GM23338 (cell line): ENCODE measurements at regions not wholly inside any gene's neighbourhood (a gene's known extent, or its start where the extent isn't known, plus 50 kb on each side); places are given as distances from the start of the nearest gene placed in this dataset.

Source experiments
- ATAC-seq: fragments of 200-7000 bp; cut with Tn5 transposase; 3 replicates; pipeline ENCODE4 v1.9.1; 2020
- DNase-seq: peaks from one replicate; pipeline ENCODE4 v3.0.0-alpha.2; 2015; ENCODE audit warnings: low spot score
- H2AFZ ChIP-seq: fragments of 200-600 bp; sonication (generic); 2 replicates; pipeline ENCODE4 v1.8.0; 2016; ENCODE audit warnings: antibody characterized with exemption, mild to moderate bottlenecking, moderate library complexity
- H3F3A ChIP-seq: fragments of 200-600 bp; sonication (generic); replicated peaks from 2 replicates; pipeline ENCODE4 v1.8.0; 2017; ENCODE audit warnings: antibody characterized with exemption, mixed run types, low read depth
- H3K27ac ChIP-seq: fragments of 200-600 bp; sonication (generic); 2 replicates; pipeline ENCODE4 v1.6.1; 2016; ENCODE audit warnings: low read depth
- H3K27me3 ChIP-seq: fragments of 200-600 bp; sonication (generic); 2 replicates; pipeline ENCODE4 v1.8.0; 2016; ENCODE audit warnings: mild to moderate bottlenecking, mixed run types, moderate library complexity; ENCODE audit not compliant: insufficient read depth
- H3K36me3 ChIP-seq: fragments of 200-600 bp; sonication (generic); 2 replicates; pipeline ENCODE4 v1.8.0; 2016; ENCODE audit warnings: mild to moderate bottlenecking; ENCODE audit not compliant: insufficient read depth
- H3K4me1 ChIP-seq: fragments of 200-600 bp; sonication (generic); 2 replicates; pipeline ENCODE4 v1.8.0; 2016; ENCODE audit warnings: mild to moderate bottlenecking, moderate library complexity; ENCODE audit not compliant: insufficient read depth
- H3K4me2 ChIP-seq: fragments of 200-600 bp; sonication (generic); 2 replicates; pipeline ENCODE4 v1.7.1; 2017; ENCODE audit warnings: mixed run types
- H3K4me3 ChIP-seq: fragments of 200-600 bp; sonication (generic); 2 replicates; pipeline ENCODE4 v1.6.1; 2016; ENCODE audit warnings: mixed run types
- H3K79me2 ChIP-seq: fragments of 200-600 bp; sonication (generic); replicated peaks from 2 replicates; pipeline ENCODE4 v1.8.0; 2017; ENCODE audit warnings: mild to moderate bottlenecking; ENCODE audit not compliant: insufficient read depth
- H3K9me2 ChIP-seq: fragments of 200-600 bp; sonication (generic); 2 replicates; pipeline ENCODE4 v1.8.0; 2017; ENCODE audit not compliant: insufficient read depth
- H4K20me1 ChIP-seq: fragments of 200-600 bp; sonication (generic); replicated peaks from 2 replicates; pipeline ENCODE4 v1.8.0; 2017; ENCODE audit warnings: mild to moderate bottlenecking; ENCODE audit not compliant: insufficient read depth
- H3K27ac Mint-ChIP-seq: 2 replicates; pipeline ENCODE4 v1.8.0; 2020; ENCODE audit warnings: inconsistent platforms, mild to moderate bottlenecking, moderate library complexity, mixed read lengths
- H3K27me3 Mint-ChIP-seq: 3 replicates; pipeline ENCODE4 v1.8.0; 2022; ENCODE audit warnings: low read depth, mild to moderate bottlenecking, moderate library complexity, mixed read lengths, inconsistent platforms; ENCODE audit not compliant: insufficient read depth, poor library complexity
- H3K36me3 Mint-ChIP-seq: 3 replicates; pipeline ENCODE4 v1.8.0; 2021; ENCODE audit warnings: low read depth, mild to moderate bottlenecking, inconsistent platforms, moderate library complexity, mixed read lengths
- H3K4me1 Mint-ChIP-seq: 3 replicates; pipeline ENCODE4 v1.8.0; 2020; ENCODE audit warnings: mild to moderate bottlenecking, inconsistent platforms, mixed read lengths
- H3K4me3 Mint-ChIP-seq: 3 replicates; pipeline ENCODE4 v1.8.0; 2021; ENCODE audit warnings: moderate library complexity, mild to moderate bottlenecking, inconsistent platforms, mixed read lengths
- H3K9me3 Mint-ChIP-seq: 3 replicates; pipeline ENCODE4 v1.8.0; 2020; ENCODE audit warnings: moderate library complexity, mild to moderate bottlenecking, inconsistent platforms, mixed read lengths
- CREB1 ChIP-seq: fragments of 250-450 bp; sonication (Bioruptor Pico); IDR thresholded peaks from 2 replicates; pipeline ENCODE4 v1.5.0; 2020; ENCODE audit warnings: low read depth, mild to moderate bottlenecking, moderate library complexity
- EZH2 ChIP-seq: fragments of 200-600 bp; sonication (generic); IDR thresholded peaks from one replicate; pipeline ENCODE4 v1.8.0; 2017; ENCODE audit warnings: antibody characterized with exemption, mild to moderate bottlenecking, low read depth; ENCODE audit not compliant: unreplicated experiment
- EZH2phosphoT487 ChIP-seq: fragments of 200-600 bp; sonication (generic); IDR thresholded peaks from one replicate; pipeline ENCODE4 v1.8.1; 2018; ENCODE audit warnings: antibody characterized with exemption; ENCODE audit not compliant: unreplicated experiment
- JUNB ChIP-seq: IDR thresholded peaks from one replicate; pipeline ENCODE4 v1.6.1; 2016; ENCODE audit warnings: antibody characterized with exemption; ENCODE audit not compliant: unreplicated experiment
- NANOG ChIP-seq: IDR thresholded peaks from 2 replicates; pipeline ENCODE4 v1.6.1; 2016; ENCODE audit warnings: antibody characterized with exemption, borderline replicate concordance
- POLR2AphosphoS5 ChIP-seq: IDR thresholded peaks from 2 replicates; pipeline ENCODE4 v1.6.1; 2016; ENCODE audit warnings: antibody characterized with exemption, low read depth
- STAT1 ChIP-seq: IDR thresholded peaks from one replicate; pipeline ENCODE4 v1.6.1; 2016; ENCODE audit warnings: antibody characterized with exemption; ENCODE audit not compliant: unreplicated experiment
- ZNF114 ChIP-seq: fragments of 250-450 bp; sonication (Bioruptor Pico); IDR thresholded peaks from 2 replicates; pipeline ENCODE4 v1.5.0; 2020; ENCODE audit warnings: mild to moderate bottlenecking, moderate library complexity
- ZNF331 ChIP-seq: fragments of 250-450 bp; sonication (Bioruptor Pico); IDR thresholded peaks from 2 replicates; pipeline ENCODE4 v1.5.0; 2020; ENCODE audit warnings: low read depth, mild to moderate bottlenecking, moderate library complexity
- TF ChIP-seq, protein P1 (sequence below): IDR thresholded peaks from one replicate; pipeline ENCODE4 v1.6.1; 2018; ENCODE audit warnings: antibody characterized with exemption; ENCODE audit not compliant: unreplicated experiment
- TF ChIP-seq, protein P2 (sequence below), 2 experiments: fragments of 200-600 bp in 1 of 2; sonication (generic) in 1 of 2; conservative IDR thresholded peaks; 2 replicates each; pipeline versions ENCODE4 v1.5.1 to v1.6.1; 2016 to 2017; ENCODE audit warnings: antibody characterized with exemption in 2 of 2, low read depth in 2 of 2, mild to moderate bottlenecking in 2 of 2, moderate library complexity in 1 of 2
- TF ChIP-seq, protein P3 (sequence below): IDR thresholded peaks from 2 replicates; pipeline ENCODE4 v1.6.1; 2016; ENCODE audit warnings: antibody characterized with exemption

DNA sequence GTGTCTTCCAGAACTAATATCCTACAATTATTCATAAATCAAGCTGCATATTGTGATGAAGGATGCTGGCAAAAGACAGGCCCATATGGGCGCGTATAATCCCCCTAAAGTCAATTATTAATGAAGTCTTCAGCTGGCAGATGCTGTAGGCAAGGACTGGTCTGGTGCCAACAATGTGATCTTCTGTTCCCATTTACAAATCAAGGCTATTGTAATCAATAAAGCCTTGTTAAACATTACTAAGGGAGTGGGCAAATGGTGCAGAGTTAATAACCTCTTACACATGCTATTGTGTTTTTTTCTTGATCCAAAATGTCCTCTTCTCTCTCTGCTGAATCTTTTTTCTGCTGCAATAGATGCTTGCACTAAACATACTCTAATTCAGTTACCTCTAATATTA is 119.0 kb downstream of the ALDH8A1 start (continued):
- TF ChIP-seq NANOG (no peak), ZNF331 (CRISPR knock-in tag) (no peak), JUNB (no peak), EZH2 (no peak), CREB1 (no peak), ZNF114 (CRISPR knock-in tag) (no peak), POLR2AphosphoS5 (no peak), EZH2phosphoT487 (no peak), STAT1 (no peak)
- TF ChIP-seq, protein P1, sequence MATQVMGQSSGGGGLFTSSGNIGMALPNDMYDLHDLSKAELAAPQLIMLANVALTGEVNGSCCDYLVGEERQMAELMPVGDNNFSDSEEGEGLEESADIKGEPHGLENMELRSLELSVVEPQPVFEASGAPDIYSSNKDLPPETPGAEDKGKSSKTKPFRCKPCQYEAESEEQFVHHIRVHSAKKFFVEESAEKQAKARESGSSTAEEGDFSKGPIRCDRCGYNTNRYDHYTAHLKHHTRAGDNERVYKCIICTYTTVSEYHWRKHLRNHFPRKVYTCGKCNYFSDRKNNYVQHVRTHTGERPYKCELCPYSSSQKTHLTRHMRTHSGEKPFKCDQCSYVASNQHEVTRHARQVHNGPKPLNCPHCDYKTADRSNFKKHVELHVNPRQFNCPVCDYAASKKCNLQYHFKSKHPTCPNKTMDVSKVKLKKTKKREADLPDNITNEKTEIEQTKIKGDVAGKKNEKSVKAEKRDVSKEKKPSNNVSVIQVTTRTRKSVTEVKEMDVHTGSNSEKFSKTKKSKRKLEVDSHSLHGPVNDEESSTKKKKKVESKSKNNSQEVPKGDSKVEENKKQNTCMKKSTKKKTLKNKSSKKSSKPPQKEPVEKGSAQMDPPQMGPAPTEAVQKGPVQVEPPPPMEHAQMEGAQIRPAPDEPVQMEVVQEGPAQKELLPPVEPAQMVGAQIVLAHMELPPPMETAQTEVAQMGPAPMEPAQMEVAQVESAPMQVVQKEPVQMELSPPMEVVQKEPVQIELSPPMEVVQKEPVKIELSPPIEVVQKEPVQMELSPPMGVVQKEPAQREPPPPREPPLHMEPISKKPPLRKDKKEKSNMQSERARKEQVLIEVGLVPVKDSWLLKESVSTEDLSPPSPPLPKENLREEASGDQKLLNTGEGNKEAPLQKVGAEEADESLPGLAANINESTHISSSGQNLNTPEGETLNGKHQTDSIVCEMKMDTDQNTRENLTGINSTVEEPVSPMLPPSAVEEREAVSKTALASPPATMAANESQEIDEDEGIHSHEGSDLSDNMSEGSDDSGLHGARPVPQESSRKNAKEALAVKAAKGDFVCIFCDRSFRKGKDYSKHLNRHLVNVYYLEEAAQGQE = no peak
- TF ChIP-seq, protein P2, sequence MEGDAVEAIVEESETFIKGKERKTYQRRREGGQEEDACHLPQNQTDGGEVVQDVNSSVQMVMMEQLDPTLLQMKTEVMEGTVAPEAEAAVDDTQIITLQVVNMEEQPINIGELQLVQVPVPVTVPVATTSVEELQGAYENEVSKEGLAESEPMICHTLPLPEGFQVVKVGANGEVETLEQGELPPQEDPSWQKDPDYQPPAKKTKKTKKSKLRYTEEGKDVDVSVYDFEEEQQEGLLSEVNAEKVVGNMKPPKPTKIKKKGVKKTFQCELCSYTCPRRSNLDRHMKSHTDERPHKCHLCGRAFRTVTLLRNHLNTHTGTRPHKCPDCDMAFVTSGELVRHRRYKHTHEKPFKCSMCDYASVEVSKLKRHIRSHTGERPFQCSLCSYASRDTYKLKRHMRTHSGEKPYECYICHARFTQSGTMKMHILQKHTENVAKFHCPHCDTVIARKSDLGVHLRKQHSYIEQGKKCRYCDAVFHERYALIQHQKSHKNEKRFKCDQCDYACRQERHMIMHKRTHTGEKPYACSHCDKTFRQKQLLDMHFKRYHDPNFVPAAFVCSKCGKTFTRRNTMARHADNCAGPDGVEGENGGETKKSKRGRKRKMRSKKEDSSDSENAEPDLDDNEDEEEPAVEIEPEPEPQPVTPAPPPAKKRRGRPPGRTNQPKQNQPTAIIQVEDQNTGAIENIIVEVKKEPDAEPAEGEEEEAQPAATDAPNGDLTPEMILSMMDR (conservative IDR thresholded peaks at IDR 0.05; ENCODE audit: low read depth in 2 of 2) = no peak
- TF ChIP-seq, protein P3, sequence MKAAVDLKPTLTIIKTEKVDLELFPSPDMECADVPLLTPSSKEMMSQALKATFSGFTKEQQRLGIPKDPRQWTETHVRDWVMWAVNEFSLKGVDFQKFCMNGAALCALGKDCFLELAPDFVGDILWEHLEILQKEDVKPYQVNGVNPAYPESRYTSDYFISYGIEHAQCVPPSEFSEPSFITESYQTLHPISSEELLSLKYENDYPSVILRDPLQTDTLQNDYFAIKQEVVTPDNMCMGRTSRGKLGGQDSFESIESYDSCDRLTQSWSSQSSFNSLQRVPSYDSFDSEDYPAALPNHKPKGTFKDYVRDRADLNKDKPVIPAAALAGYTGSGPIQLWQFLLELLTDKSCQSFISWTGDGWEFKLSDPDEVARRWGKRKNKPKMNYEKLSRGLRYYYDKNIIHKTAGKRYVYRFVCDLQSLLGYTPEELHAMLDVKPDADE = no peak

DNA sequence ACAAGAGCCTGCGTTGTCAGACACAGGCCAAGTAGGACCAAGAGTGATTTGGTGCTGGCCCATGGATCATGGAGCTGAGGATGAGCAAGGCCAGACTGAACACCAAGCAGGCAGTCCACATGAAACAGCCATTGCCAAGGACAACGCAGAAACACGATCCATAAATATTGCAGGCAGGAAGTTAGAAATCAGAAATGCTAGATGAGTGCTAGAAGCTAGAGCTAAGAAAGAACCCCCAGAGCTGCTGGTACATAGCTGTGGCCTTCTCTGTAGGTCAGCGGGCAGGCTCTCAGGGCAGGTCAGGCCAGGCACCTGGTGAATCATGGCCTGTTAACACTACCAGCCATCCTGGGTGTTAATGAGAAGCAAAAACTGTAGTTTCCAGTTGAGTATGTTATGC is 119.7 kb downstream of the ALDH8A1 start:
- no peak overlapping the region for H2AFZ ChIP-seq
- TF ChIP-seq ZNF331 (CRISPR knock-in tag) (no peak), ZNF114 (CRISPR knock-in tag) (no peak), STAT1 (no peak), POLR2AphosphoS5 (no peak), NANOG (no peak)
- TF ChIP-seq, protein P3 = no peak
- H3K36me3 ChIP-seq = no peaks in the 10 kb centered on the region
- no peaks in the 10 kb centered on the region for H4K20me1 ChIP-seq
- no peak for ATAC-seq
- Mint-ChIP-seq H3K4me3 (no peak overlapping the region), H3K9me3 (peaks cover 3% of the 10 kb centered on the region; the same call in 2 of the 3 replicates), H3K4me1 (peaks cover 4% of the 10 kb centered on the region; the same call in 2 of the 3 replicates), H3K27me3 (peaks cover 2% of the 10 kb centered on the region), H3K27ac (no peak overlapping the region), H3K36me3 (peaks cover 2% of the 10 kb centered on the region; the same call in 1 of the 3 replicates)
- no peak overlapping the region for H3K4me3 ChIP-seq
- no peak for DNase-seq
- no peak overlapping the region for H3K27ac ChIP-seq
- H3K9me2 ChIP-seq = peaks cover 6% of the 10 kb centered on the region; the same call in 1 of the 2 replicates
- H3K4me2 ChIP-seq = no peak overlapping the region
- no peaks in the 10 kb centered on the region for H3F3A ChIP-seq
- no peaks in the 10 kb centered on the region for H3K27me3 ChIP-seq
- no peaks in the 10 kb centered on the region for H3K79me2 ChIP-seq
- H3K4me1 ChIP-seq = no peaks in the 10 kb centered on the region
